Common myeloid progenitor, CD34-positive (primary cell): ENCODE measurements at regions not wholly inside any gene's neighbourhood (a gene's known extent, or its start where the extent isn't known, plus 50 kb on each side); places are given as distances from the start of the nearest gene placed in this dataset.

Experiments used
- CTCF ChIA-PET: fragments of 350-600 bp; sonication (Branson Sonifier 250); formaldehyde crosslinking; loops from one replicate; lab custom pipeline; 2021; ENCODE audit warnings: antibody characterized with exemption; lab: Charles Lee
- POLR2A ChIA-PET: fragments of 350-600 bp; sonication (Branson Sonifier 250); formaldehyde crosslinking; loops from one replicate; lab custom pipeline; 2021; ENCODE audit warnings: antibody characterized with exemption; lab: Charles Lee
- DNase-seq, 3 donors: peaks; one replicate each; pipeline versions ENCODE4 v3.0.0 to v3.0.0-alpha.2; 2013
- H3K27ac ChIP-seq, 2 experiments: 1 replicate in 1 of 2; 2 replicates in 1 of 2; pipeline ENCODE4 v1.7.0; 2013; ENCODE audit warnings: inconsistent platforms in 2 of 2, low read length in 2 of 2, mild to moderate bottlenecking in 2 of 2, low read depth in 1 of 2, moderate library complexity in 1 of 2; ENCODE audit not compliant: severe bottlenecking in 2 of 2, insufficient read depth in 1 of 2, poor library complexity in 1 of 2
- H3K27me3 ChIP-seq, 5 experiments: replicated peaks in 2 of 5; 1 replicate in 3 of 5; 2 replicates in 2 of 5; pipeline versions ENCODE4 v1.6.1 to v1.7.0; 2013; ENCODE audit warnings: low read length in 4 of 5, mild to moderate bottlenecking in 2 of 5, moderate library complexity in 2 of 5, inconsistent platforms in 1 of 5; ENCODE audit not compliant: insufficient read depth in 5 of 5, control insufficient read depth in 4 of 5
- H3K36me3 ChIP-seq, 4 experiments: 1 replicate in 2 of 4; 2 replicates in 2 of 4; pipeline versions ENCODE4 v1.6.1 to v1.7.0; 2013; ENCODE audit warnings: low read length in 3 of 4, control low read depth in 1 of 4, mild to moderate bottlenecking in 1 of 4; ENCODE audit not compliant: control insufficient read depth in 4 of 4, insufficient read depth in 4 of 4
- H3K4me1 ChIP-seq, 4 experiments: 1 replicate in 3 of 4; 2 replicates in 1 of 4; pipeline versions ENCODE4 v1.6.1 to v1.7.1; 2013; ENCODE audit warnings: low read length in 3 of 4, mild to moderate bottlenecking in 3 of 4, control low read depth in 1 of 4, inconsistent platforms in 1 of 4, moderate library complexity in 1 of 4; ENCODE audit not compliant: control insufficient read depth in 4 of 4, insufficient read depth in 4 of 4; ENCODE audit errors: control extremely low read depth in 1 of 4
- H3K4me3 ChIP-seq, 7 experiments: 1 replicate in 4 of 7; 2 replicates in 3 of 7; pipeline versions ENCODE4 v1.5.1 to v1.7.0; 2013; ENCODE audit warnings: mild to moderate bottlenecking in 7 of 7, low read length in 6 of 7, moderate library complexity in 6 of 7, inconsistent platforms in 2 of 7, low read depth in 2 of 7, control low read depth in 1 of 7; ENCODE audit not compliant: insufficient read depth in 4 of 7, control insufficient read depth in 1 of 7; ENCODE audit errors: extremely low read depth in 1 of 7
- H3K9me3 ChIP-seq, 5 experiments: 1 replicate in 4 of 5; 2 replicates in 1 of 5; pipeline versions ENCODE4 v1.6.1 to v1.7.1; 2013; ENCODE audit warnings: low read length in 4 of 5, mild to moderate bottlenecking in 2 of 5, inconsistent platforms in 1 of 5, low read depth in 1 of 5, moderate library complexity in 1 of 5; ENCODE audit not compliant: control insufficient read depth in 4 of 5, insufficient read depth in 2 of 5; ENCODE audit errors: control extremely low read depth in 1 of 5
- WGBS: methylation state at CpG from one replicate; pipeline ENCODE4 v1.1.5; 2013; ENCODE audit not compliant: insufficient coverage; 5-methylcytosine and 5-hydroxymethylcytosine counted together

DNA sequence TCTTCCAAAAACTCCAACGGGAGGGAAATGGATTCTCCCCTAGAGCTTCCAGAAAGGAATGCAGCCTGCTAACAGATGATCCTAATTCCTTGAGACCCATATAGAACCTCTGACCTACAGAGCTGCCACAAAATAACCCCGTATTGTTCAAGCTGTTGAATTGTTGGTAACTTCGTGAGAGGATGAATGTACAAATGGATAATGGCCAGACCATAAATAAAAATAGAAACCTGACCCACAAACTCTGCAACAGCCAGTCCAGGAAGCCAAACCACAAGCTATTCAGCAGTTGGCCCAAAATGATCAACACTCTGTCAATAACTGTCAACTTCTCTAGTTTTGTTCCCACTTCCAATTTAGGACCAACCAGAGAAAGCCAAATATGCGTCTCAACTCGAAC lies 414.0 kb upstream of the ZNF717 start:
- Histone ChIP-seq H3K9me3 (no peaks in the 10 kb centered on the region), H3K27me3 (no peaks in the 10 kb centered on the region), H3K36me3 (no peaks in the 10 kb centered on the region), H3K27ac (no peak overlapping the region), H3K4me1 (no peaks in the 10 kb centered on the region), H3K4me3 (no peak overlapping the region)
- DNase-seq, result no peak
- POLR2A ChIA-PET, result no interaction called here
- 22% methylated on average over 2 of the region's 5 CpGs for WGBS
- CTCF ChIA-PET, result no interaction called here

DNA sequence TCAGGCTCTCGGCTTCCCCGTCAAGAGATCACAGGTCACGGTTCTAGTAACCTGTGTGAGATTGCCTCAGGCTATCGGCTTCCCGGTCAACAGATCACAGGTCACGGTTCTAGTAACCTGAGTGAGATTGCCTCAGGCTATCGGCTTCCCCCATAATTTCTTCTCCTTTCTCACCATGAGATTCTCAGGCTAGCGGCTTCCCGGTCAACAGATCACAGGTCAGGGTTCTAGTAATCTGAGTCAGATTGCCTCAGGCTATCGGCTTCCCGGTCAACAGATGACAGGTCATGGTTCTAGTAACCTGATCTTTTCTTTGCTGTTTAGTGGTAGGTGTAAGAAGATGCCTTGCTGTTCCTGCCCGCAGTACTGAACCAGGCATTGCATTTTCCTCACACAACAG lies 418.2 kb upstream of the ZNF717 start:
- Histone ChIP-seq H3K27me3 (no peaks in the 10 kb centered on the region), H3K9me3 (peaks cover 0 to 2% (median 0%) of the 10 kb centered on the region in 5 experiments), H3K27ac (no peak overlapping the region), H3K4me3 (no peak overlapping the region), H3K4me1 (no peaks in the 10 kb centered on the region), H3K36me3 (no peaks in the 10 kb centered on the region)
- ChIA-PET CTCF (no interaction called here), POLR2A (no interaction called here)
- 83% methylated on average over 8 of the region's 12 CpGs for WGBS
- no peak for DNase-seq

DNA sequence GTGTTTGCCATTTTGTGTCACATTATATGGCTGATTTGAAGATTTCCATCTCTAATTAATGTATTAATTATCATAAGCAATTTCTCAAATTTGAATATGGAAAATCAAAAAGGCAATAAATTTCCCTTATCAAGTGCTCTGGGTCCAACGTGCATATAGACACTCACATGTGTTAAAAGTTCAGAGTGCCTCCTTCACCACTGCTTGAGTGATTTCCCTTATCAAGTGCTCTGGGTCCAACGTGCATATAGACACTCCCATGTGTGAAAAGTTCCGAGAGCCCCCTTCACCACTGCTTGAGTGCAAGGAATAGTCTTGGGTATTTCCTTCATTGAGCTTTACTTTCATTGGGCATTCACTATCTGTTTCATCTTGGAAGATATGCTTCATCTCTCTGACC lies 421.0 kb upstream of the ZNF717 start:
- Histone ChIP-seq H3K36me3 (no peaks in the 10 kb centered on the region), H3K4me1 (no peaks in the 10 kb centered on the region), H3K27ac (no peak overlapping the region), H3K9me3 (peaks cover 0 to 2% (median 0%) of the 10 kb centered on the region in 5 experiments), H3K27me3 (no peaks in the 10 kb centered on the region), H3K4me3 (no peak overlapping the region)
- ChIA-PET CTCF (no interaction called here), POLR2A (no interaction called here)
- 82% methylated on average over 3 of the region's 3 CpGs for WGBS
- DNase-seq, result no peak

DNA sequence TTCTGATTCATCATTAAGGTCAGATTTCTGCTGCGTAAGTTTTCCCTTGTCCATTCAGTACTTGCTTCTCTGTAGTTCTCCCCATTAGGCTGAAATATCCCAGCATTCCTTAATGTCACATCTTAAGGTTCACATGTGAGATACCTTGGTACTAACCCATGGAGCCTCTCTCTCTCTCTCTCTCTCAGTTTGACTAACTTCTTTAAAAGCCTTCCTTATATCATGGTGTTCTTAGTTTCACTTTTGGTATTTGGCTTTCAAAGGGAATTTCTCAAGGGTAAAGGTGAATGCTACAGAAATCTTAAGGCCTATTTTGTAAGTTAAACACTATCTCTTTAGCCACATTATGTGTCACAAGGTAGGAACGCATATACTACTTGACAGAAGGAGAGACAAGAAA lies 427.3 kb upstream of the ZNF717 start:
- POLR2A ChIA-PET, result no interaction called here
- no peak for DNase-seq
- Histone ChIP-seq H3K4me3 (no peak overlapping the region), H3K9me3 (peaks cover 0 to 4% (median 1%) of the 10 kb centered on the region in 5 experiments), H3K27ac (no peak overlapping the region), H3K36me3 (no peaks in the 10 kb centered on the region), H3K4me1 (no peaks in the 10 kb centered on the region), H3K27me3 (no peaks in the 10 kb centered on the region)
- CTCF ChIA-PET, result no interaction called here
- 100% methylated on average over 1 of the region's 2 CpGs for WGBS

DNA sequence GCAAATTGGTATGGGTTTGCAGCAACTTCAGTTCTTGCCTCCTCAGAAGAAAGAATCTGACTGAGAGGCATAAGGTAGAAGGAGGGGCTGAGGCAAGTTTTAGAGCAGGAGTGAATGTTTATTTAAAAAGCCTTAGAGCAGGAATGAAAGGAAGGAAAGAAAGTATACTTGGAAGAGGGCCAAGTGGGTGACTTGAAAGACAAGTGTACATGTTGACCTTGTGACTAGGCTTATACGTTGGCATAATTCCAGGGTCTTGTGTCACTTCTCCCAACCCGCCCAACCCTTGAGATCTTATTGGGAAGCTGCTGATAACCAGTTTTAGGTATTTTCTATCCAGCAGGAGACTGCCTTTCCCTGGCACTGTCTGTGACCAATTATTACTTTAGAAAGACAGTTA lies 436.9 kb upstream of the ZNF717 start:
- no peak overlapping the region for H3K4me3 ChIP-seq
- H3K9me3 ChIP-seq, result no peaks in the 10 kb centered on the region
- no peaks in the 10 kb centered on the region for H3K36me3 ChIP-seq
- WGBS, result 86% methylated on average over 1 of the region's 2 CpGs
- H3K4me1 ChIP-seq, result no peaks in the 10 kb centered on the region
- H3K27me3 ChIP-seq, result no peaks in the 10 kb centered on the region
- DNase-seq, result no peak
- H3K27ac ChIP-seq, result no peak overlapping the region
- ChIA-PET CTCF (no interaction called here), POLR2A (no interaction called here)

- no peak overlapping the region for H3K4me3 ChIP-seq
- 100% methylated on average over 2 of the region's 4 CpGs for WGBS
Observed at GRCh38 chr3:76231258-76231657, 445.9 kb upstream of the ZNF717 start.

DNA sequence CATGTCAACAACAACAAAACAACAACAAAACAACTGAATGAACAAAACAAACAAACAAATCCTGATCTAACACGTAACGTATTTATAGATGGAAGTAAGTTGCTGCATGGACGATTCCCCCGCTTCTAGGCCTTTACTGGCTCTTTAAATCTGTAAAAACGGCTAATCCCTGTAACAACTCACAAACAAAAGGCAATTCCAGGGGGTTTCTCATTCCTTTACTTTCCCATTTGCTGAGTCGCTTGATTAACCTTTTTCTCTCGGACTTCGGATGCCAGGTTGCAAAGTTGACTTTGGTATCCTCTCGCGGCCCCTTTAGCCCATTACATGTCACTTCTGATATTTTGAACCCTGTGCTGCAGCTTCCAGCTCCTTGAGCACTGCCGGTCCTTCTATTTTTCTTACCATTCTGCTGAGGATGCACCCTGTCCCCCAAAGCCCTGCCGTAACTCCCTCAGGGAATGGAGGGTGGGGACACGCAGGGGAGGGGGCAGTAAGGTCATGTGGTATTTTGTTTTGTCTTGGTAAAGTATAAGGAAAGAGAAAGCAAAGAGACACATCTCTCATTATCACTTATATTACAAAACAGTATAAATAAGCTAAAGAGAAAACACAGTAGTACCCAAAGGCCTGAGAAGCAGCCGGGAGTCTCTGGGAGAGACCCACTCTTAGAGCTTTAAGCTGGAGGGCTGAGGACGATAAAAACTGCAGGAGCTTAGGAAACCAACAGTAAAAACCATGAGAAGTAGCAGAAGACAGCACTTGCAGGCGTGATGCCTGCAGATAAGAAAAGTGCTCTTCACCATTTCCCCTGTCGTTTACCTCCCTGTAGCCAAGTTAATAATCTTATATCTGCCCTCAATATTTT lies 457.8 kb upstream of the ZNF717 start:
- ChIA-PET CTCF (no interaction called here), POLR2A (no interaction called here)
- Histone ChIP-seq H3K9me3 (no peaks in the 10 kb centered on the region), H3K27me3 (no peaks in the 10 kb centered on the region), H3K4me1 (no peaks in the 10 kb centered on the region), H3K27ac (no peak overlapping the region), H3K36me3 (no peaks in the 10 kb centered on the region), H3K4me3 (no peak overlapping the region)
- WGBS, result 94% methylated on average over 14 of the region's 17 CpGs
- DNase-seq, result no peak

More at GRCh38 chr3:76231258-76231657, 445.9 kb upstream of the ZNF717 start:
- POLR2A ChIA-PET, result no interaction called here
- H3K27ac ChIP-seq, result no peak overlapping the region
- no peaks in the 10 kb centered on the region for H3K27me3 ChIP-seq
- H3K4me1 ChIP-seq, result no peaks in the 10 kb centered on the region
- H3K36me3 ChIP-seq, result no peaks in the 10 kb centered on the region
- CTCF ChIA-PET, result no interaction called here
- no peak for DNase-seq
- H3K9me3 ChIP-seq, result no peaks in the 10 kb centered on the region
